Astrocyte (in vitro differentiated cells and primary cell): ENCODE measurements at regions not wholly inside any gene's neighbourhood (a gene's known extent, or its start where the extent isn't known, plus 50 kb on each side); places are given as distances from the start of the nearest gene placed in this dataset.

Experiments used
- CTCF ChIP-seq: IDR thresholded peaks from 2 replicates; pipeline ENCODE4 v1.5.1; 2011; ENCODE audit warnings: low read depth, mild to moderate bottlenecking, inconsistent platforms, low read length, moderate library complexity; ENCODE audit not compliant: insufficient read depth
- EZH2 ChIP-seq: IDR thresholded peaks from 2 replicates; pipeline ENCODE4 v1.6.1; 2012; ENCODE audit warnings: mild to moderate bottlenecking, low read length, inconsistent platforms; ENCODE audit not compliant: insufficient read depth

- no peak for TF ChIP-seq CTCF
- no peak for TF ChIP-seq EZH2
Measured at GRCh38 chr2:16338026-16338425, 327.6 kb downstream of the CYRIA start.
